ENCODE measurements at regions not wholly inside any gene's neighbourhood (a gene's known extent, or its start where the extent isn't known, plus 50 kb on each side); places are given as distances from the start of the nearest gene placed in this dataset.
A peak's percentile ranks its signal among the peaks of the same experiment; 100 is the strongest.

- TF ChIP-seq POLR2AphosphoS5 (IDR thresholded peaks at IDR 0.05; ENCODE audit: low read depth) = no peak
These were observed 710.6 kb downstream of the MRPL39 start (continued) for GRCh38 chr21:24896735-24897124.

GRCh38 chr21:24895885-24896734 lies 711.2 kb downstream of the MRPL39 start:
- H3K27me3 ChIP-seq (ENCODE audit: insufficient read depth) = no peaks in the 10 kb centered on the region
- H3K4me1 ChIP-seq (ENCODE audit: insufficient read depth) = 0 out of 2 replicates have a peak, but pooled peaks cover 4% of the 10 kb centered on the region
- H4K20me1 ChIP-seq (replicated peaks; ENCODE audit: insufficient read depth) = no peaks in the 10 kb centered on the region
- H3K4me2 ChIP-seq = no peak overlapping the region
- no peak overlapping the region for H3K27ac ChIP-seq (ENCODE audit: low read depth)
- H3K4me3 Mint-ChIP-seq = no peak overlapping the region
- no peaks in the 10 kb centered on the region for H3F3A ChIP-seq (replicated peaks; ENCODE audit: low read depth)
- H3K9me2 ChIP-seq (ENCODE audit: insufficient read depth) = no peaks in the 10 kb centered on the region
- ATAC-seq (peak; percentile 70), DNase-seq (ENCODE audit: low spot score) (peak; percentile 66)
- TF ChIP-seq NANOG (IDR thresholded peaks at IDR 0.05; ENCODE audit: borderline replicate concordance) (no peak), CTCF (conservative IDR thresholded peaks at IDR 0.05; ENCODE audit: low read depth in 2 of 2) (peak; percentile 61 to 67), ZNF462 (CRISPR knock-in tag; IDR thresholded peaks at IDR 0.05) (no peak)
- H3K36me3 Mint-ChIP-seq (ENCODE audit: low read depth) = no peaks in the 10 kb centered on the region
- no peaks in the 10 kb centered on the region for H3K79me2 ChIP-seq (replicated peaks; ENCODE audit: insufficient read depth)
- no peaks in the 10 kb centered on the region for H3K27me3 Mint-ChIP-seq (ENCODE audit: insufficient read depth, low read depth, poor library complexity)
- peaks cover 38% of the 10 kb centered on the region for H3K9me3 Mint-ChIP-seq
- peaks cover 5% of the 10 kb centered on the region; the same call in 2 of the 3 replicates for H3K4me1 Mint-ChIP-seq
- no peak overlapping the region for H3K27ac Mint-ChIP-seq
- H3K4me3 ChIP-seq = no peak overlapping the region
- H3K36me3 ChIP-seq (ENCODE audit: insufficient read depth) = no peaks in the 10 kb centered on the region
- H2AFZ ChIP-seq = peak overlapping the region; percentile 5; the same call in 1 of the 2 replicates

Data from GM23338 (cell line).